ENCODE measurements at regions not wholly inside any gene's neighbourhood (a gene's known extent, or its start where the extent isn't known, plus 50 kb on each side); places are given as distances from the start of the nearest gene placed in this dataset.
"Not testable (repeated sequence)": the region's sequence is repeated elsewhere in the genome, so short reads cannot be mapped to it uniquely, and the experiment has no call there.

GRCh38 chr5:125848751-125849150 lies 574.5 kb upstream of the GRAMD2B start:
- no peak for DNase-seq (ENCODE audit: low spot score)

DNA sequence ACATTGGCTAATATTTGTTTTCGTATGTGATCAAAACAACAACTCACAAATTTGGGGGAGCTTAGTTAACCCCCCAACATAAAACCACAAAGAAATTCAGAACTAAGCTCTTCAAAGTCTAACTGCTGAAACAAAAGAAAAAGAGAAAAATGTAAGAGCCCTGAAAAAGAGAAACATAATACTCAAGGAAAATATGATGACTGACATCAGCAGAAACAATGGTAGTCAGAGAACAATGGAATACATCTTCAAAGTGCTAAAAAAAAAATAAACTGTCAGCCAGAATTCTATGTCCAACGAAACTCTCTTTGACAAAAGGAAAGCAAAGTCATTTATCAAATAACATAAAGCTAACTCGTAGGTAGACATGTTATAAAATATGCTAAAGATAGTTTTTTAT lies 566.3 kb upstream of the GRAMD2B start:
- no peak for DNase-seq (ENCODE audit: low spot score)

DNA sequence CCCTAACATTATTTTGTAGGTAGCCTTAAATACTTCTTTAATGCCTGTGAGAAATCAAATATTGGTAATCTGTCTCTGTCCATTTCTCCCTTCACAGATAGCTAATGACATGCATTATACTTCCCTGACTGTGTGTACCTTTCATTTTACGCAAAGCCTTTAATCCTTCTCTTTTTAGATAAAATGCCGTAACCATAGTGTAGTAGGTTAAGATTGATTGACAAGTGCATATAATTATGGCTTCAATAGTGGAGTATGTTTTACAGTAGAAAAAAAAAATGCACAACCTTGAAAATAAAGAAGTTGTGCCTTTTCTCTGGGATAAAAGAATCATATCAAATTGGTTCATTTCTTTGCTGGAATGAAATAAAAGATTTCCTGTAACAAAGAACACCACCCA lies 559.6 kb upstream of the GRAMD2B start:
- DNase-seq (ENCODE audit: low spot score) = no peak

GRCh38 chr5:125865166-125865815 lies 557.9 kb upstream of the GRAMD2B start:
- no peak for DNase-seq (ENCODE audit: low spot score)

DNA sequence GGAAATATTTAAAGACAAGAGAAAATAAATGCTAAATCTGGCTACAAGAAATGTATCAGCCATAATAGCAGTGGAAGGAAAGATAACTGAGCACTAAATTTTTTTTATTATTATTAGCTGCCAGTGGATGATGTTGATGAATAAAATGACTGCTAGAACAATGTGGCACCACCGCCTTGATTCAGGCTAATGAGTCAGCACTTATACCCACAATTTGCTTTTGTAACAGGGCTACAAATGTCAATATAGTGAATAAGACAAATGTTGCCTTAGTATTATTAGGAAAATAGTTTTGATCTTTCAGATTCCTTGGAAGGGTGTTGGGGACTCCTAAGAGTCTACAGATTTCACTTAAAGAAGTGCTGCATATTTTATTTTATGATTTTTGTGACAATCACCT lies 555.2 kb upstream of the GRAMD2B start:
- no peak for DNase-seq (ENCODE audit: low spot score)

- DNase-seq (ENCODE audit: low spot score) = no peak
Measured at GRCh38 chr5:125870256-125870655, 553.0 kb upstream of the GRAMD2B start.

GRCh38 chr5:125874057-125874456 lies 549.2 kb upstream of the GRAMD2B start:
- DNase-seq (ENCODE audit: low spot score) = no peak

GRCh38 chr5:125874717-125875116 lies 548.5 kb upstream of the GRAMD2B start:
- DNase-seq (ENCODE audit: low spot score) = no peak

- no peak for DNase-seq (ENCODE audit: low spot score)
Measured at GRCh38 chr5:125877248-125877647, 546.0 kb upstream of the GRAMD2B start.

GRCh38 chr5:125882061-125882460 lies 541.1 kb upstream of the GRAMD2B start:
- no peak for DNase-seq (ENCODE audit: low spot score)

DNA sequence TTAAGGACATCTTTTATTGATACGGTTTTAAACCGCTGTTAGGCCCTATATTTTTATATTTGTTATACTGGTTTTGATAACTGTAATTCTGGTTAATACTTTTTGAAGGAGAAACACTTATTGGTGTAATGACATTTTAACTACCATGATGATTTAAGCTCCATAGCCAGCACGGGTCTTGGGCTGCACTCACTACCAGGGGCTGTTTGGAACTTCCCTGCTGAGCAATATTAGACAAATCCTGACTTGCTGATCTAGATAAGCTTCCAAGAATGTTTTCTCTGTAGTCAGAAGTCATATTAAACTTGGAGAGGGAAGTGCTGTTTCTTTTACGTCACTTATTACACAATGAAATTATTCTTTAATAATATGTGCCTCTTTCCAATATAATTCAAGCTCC lies 540.0 kb upstream of the GRAMD2B start:
- DNase-seq (ENCODE audit: low spot score) = no peak

DNA sequence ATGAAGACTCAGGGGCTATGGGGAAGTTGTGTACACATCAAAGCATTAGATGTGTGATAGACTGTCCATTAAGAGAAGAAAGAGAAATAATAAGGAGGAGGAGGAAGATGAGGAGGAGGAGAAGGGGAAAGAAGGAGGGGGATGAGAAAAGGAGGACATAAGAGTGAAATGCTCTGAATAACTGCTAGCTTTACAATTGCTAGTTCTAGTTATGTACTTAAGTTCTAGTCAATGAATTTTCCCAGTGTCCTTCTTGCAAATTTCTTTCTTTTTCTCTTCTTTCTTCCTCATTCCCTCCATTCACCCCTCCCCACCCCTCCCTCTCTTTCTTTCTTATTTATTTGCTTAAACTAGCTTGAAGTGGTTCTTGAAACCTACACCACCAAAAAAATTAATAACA lies 534.9 kb upstream of the GRAMD2B start:
- no peak for DNase-seq (ENCODE audit: low spot score)

- no peak for DNase-seq (ENCODE audit: low spot score)
Measured at GRCh38 chr5:125890511-125890931, 532.7 kb upstream of the GRAMD2B start.

GRCh38 chr5:125891061-125891725 lies 532.0 kb upstream of the GRAMD2B start:
- DNase-seq (ENCODE audit: low spot score) = no peak

DNA sequence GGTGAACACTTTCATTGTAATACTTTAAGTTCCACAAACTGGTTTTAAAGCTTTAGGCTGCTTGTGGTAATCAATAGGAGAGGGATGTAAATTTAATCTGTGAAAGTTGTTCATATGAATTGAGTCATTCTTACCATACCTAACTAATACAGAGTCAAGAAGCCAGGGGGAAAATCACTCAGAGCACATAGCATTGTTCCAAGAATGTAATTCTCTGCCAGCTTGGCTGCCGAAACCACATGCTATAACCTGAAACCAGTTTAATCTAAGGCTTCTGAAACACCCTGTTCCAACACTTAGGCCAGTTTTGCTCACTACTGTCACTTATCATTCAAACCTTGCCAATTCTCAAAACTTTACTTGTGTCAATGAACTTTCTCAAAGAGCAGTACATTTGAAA lies 528.8 kb upstream of the GRAMD2B start:
- no peak for DNase-seq (ENCODE audit: low spot score)

DNA sequence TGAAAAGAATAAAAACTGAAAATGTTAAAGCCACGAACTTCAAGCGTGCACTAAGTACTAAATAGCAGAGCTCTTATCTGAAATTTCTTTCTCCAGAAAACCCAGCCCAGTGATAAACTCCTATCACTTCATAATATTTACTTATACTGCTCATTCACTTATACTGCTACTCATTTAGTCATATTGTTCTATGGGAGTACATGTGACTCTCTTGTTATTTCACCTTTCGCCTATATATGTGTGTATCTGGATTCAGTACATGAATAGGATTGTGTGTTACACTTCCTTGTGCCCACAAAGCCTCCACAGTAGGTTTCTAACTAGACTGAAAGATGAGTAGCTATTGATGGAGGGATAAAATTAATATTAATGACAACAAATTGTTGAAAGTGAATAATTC lies 526.8 kb upstream of the GRAMD2B start:
- no peak for DNase-seq (ENCODE audit: low spot score)

DNA sequence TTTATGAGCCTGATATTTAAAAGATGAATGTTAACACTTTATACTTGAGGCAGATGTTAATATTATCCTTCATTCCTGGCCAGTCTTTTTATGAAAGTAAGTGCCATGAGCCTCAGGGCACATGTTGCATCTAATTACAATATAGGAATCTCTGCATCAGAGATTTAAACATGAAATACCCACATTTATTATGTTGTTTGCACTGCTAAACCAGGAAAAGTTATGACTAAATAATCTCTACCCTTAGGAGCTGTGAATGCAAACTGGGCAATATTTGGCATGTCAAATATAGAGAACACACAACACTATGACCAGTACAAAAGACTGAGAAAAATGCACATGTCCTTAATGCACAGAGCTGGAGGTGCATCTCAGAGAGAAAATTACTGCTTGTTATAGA lies 526.1 kb upstream of the GRAMD2B start:
- DNase-seq (ENCODE audit: low spot score) = no peak

- no peak for DNase-seq (ENCODE audit: low spot score)
Measured at GRCh38 chr5:125898851-125899405, 524.3 kb upstream of the GRAMD2B start.

- DNase-seq (ENCODE audit: low spot score) = no peak
Measured at GRCh38 chr5:125912028-125912427, 511.2 kb upstream of the GRAMD2B start.

DNA sequence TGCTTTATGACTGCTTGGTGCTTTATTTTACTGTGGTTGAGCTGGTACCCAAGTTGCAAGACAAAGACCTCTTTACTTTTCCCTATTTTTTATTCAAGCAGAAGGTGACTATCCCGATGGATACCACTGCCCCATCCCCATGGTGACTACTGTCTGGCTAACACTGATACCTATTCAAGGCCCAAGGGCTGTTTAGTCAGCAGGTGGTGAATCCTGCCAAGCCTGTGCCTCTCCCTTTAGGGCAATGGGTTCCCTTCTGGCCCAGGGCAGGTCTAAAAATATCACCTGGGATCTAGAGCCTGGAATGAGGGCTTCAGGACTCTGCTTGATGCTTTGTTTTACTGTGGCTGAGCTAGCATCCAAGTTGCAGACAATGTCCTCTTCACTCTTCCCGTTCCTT lies 510.0 kb upstream of the GRAMD2B start:
- no peak for DNase-seq (ENCODE audit: low spot score)

DNA sequence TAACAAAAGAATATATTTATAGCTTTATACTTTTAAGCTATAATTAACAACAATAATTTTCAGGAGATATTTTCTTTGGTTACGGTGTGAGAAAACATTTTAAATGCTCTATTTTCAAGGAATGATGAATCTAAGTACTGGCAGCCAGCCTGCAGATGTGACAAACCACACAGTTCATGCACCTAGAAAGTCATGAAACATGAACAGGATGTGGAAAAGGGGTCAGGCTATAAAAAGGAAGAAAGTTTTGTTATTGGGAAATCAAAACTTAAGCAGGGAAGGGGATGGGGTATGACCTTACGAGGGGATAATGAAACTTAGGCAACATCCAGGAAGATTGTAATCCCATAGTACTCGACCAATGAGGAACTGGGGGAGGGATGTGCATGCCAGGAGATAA lies 508.7 kb upstream of the GRAMD2B start:
- DNase-seq (ENCODE audit: low spot score) = no peak

GRCh38 chr5:125923958-125924357 lies 499.3 kb upstream of the GRAMD2B start:
- not testable (repeated sequence) for DNase-seq (ENCODE audit: low spot score)

DNA sequence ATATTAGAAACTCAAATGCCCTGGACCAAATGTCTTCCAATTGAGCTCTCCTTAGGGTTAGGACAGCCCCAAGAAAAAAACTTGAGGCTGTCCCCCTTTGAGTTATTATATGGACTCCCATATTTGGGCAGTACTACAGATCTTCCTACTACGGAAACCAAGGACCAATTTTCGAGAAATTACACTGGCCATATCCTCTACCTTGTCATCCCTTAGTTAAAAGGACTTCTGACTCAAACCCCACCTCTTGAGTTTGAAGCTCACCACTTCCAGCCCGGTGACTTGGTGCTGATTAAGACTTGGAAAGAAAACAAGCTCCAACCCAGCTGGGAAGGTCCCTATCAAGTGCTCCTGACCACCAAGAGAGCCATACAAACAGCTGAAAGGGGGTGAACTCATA lies 497.0 kb upstream of the GRAMD2B start:
- no peak for DNase-seq (ENCODE audit: low spot score)

GRCh38 chr5:125928663-125929062 lies 494.5 kb upstream of the GRAMD2B start:
- DNase-seq (ENCODE audit: low spot score) = no peak
